ENCODE measurements at regions not wholly inside any gene's neighbourhood (a gene's known extent, or its start where the extent isn't known, plus 50 kb on each side); places are given as distances from the start of the nearest gene placed in this dataset.

DNA sequence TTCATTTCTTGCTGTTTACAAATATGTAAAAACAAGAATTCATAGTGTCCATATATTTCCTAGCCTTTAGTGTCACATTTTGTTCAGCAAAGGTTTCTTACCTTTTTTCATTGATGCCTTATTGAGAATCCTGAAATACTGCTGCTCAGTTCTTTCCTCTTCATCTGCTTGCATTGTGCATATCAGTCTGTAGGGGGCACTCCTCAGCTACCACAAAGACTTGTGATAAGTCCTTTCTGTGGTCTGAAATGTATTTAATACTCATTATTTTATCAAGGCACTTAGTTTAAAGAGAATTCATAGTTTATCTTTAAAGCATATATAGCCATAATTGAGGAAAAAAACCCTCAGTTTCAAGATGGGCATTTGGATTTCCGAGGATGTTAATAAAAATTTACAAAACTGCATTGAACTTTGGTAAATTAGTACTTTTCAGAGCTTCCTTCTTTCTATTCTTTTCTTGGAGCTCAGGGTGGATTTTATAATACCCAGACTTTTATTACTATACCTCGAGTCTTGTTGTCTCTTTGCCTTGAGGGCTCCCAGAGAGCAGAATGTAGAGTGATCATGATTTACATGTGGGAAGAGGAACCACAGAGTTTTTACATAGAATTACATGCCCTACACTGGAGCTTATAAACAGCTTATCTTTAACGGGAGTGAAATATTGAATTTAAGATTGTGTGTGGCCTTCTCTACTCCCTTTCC is 570.1 kb downstream of the PLCL1 start:
- CTCF ChIA-PET, result interaction anchor here (0.6 to 1.0 kb wide), 3 partner anchors 24 to 1468 kb away, joined by 3 read pairs; no protein-coding TSS in a partner anchor

DNA sequence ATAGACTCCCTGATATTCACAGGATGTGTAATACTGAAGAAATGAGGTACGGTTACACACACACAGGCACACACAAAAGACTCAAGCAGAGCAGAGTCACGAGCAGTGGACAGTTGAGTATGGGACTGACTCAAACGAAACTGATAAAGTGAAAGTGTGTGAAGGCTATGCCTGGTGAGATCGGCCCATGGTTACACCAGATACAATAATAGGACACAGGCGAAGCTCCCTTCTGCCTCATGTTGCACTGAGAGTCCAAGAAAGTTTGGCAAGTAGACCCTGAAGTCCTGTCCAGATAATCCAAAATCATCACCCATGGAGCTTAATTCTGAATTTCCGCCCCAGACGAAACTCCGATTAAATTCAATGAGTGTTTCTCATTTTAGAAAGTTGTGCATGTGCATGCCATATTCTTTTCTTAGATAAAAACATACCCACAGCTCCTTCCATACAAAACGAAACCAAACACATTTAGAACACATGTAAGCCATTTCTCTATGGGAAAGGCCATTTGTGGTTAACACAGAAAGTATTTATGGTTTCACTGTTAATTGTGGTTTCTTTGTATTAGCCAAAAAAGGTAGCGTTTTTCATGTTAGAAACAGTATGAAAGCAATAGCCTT is 567.6 kb downstream of the PLCL1 start:
- Histone ChIP-seq H3K4me3 (ENCODE audit: control insufficient read depth in 1 of 7, extremely low read depth in 1 of 7, insufficient read depth in 4 of 7, low read depth in 2 of 7, low read length in 6 of 7) (no peak overlapping the region), H3K27me3 (replicated peaks in 2 of 5; ENCODE audit: control insufficient read depth in 4 of 5, insufficient read depth in 5 of 5, low read length in 4 of 5) (peaks cover 3 to 13% (median 4%) of the 10 kb centered on the region in 5 experiments), H3K36me3 (ENCODE audit: control insufficient read depth in 4 of 4, insufficient read depth in 4 of 4, low read length in 3 of 4) (no peaks in the 10 kb centered on the region), H3K9me3 (ENCODE audit: control extremely low read depth in 1 of 5, control insufficient read depth in 4 of 5, insufficient read depth in 2 of 5, low read depth in 1 of 5, low read length in 4 of 5) (no peaks in the 10 kb centered on the region), H3K27ac (ENCODE audit: insufficient read depth in 1 of 2, low read depth in 1 of 2, low read length in 2 of 2, poor library complexity in 1 of 2, severe bottlenecking in 2 of 2) (no peak overlapping the region), H3K4me1 (ENCODE audit: control extremely low read depth in 1 of 4, control insufficient read depth in 4 of 4, insufficient read depth in 4 of 4, low read length in 3 of 4) (peaks cover 0 to 6% (median 4%) of the 10 kb centered on the region in 4 experiments)
- ChIA-PET POLR2A (no interaction called here), CTCF (interaction anchor here (1.2 kb wide), 1 partner anchor 58 kb away, joined by 3 read pairs; no protein-coding TSS in a partner anchor)
- WGBS (ENCODE audit: insufficient coverage), result 95% methylated on average over 4 of the region's 10 CpGs
- peak in 2 of 3 donors; percentile 43 to 60 for DNase-seq

More for the DNA sequence above, 570.1 kb downstream of the PLCL1 start:
- Histone ChIP-seq H3K36me3 (ENCODE audit: control insufficient read depth in 4 of 4, insufficient read depth in 4 of 4, low read length in 3 of 4) (no peaks in the 10 kb centered on the region), H3K27ac (ENCODE audit: insufficient read depth in 1 of 2, low read depth in 1 of 2, low read length in 2 of 2, poor library complexity in 1 of 2, severe bottlenecking in 2 of 2) (no peak overlapping the region), H3K4me3 (ENCODE audit: control insufficient read depth in 1 of 7, extremely low read depth in 1 of 7, insufficient read depth in 4 of 7, low read depth in 2 of 7, low read length in 6 of 7) (no peak overlapping the region), H3K9me3 (ENCODE audit: control extremely low read depth in 1 of 5, control insufficient read depth in 4 of 5, insufficient read depth in 2 of 5, low read depth in 1 of 5, low read length in 4 of 5) (no peaks in the 10 kb centered on the region), H3K4me1 (ENCODE audit: control extremely low read depth in 1 of 4, control insufficient read depth in 4 of 4, insufficient read depth in 4 of 4, low read length in 3 of 4) (peaks cover 0 to 6% (median 4%) of the 10 kb centered on the region in 4 experiments), H3K27me3 (replicated peaks in 2 of 5; ENCODE audit: control insufficient read depth in 4 of 5, insufficient read depth in 5 of 5, low read length in 4 of 5) (peaks cover 3 to 13% (median 4%) of the 10 kb centered on the region in 5 experiments)
- POLR2A ChIA-PET, result interaction anchor here (0.6 kb wide), 1 partner anchor 35 kb away, joined by 4 read pairs; no protein-coding TSS in a partner anchor
- no CpG with 5 or more reads among the region's 3 CpGs for WGBS (ENCODE audit: insufficient coverage)
- peak; percentile 39 to 60 (median 58) for DNase-seq

DNA sequence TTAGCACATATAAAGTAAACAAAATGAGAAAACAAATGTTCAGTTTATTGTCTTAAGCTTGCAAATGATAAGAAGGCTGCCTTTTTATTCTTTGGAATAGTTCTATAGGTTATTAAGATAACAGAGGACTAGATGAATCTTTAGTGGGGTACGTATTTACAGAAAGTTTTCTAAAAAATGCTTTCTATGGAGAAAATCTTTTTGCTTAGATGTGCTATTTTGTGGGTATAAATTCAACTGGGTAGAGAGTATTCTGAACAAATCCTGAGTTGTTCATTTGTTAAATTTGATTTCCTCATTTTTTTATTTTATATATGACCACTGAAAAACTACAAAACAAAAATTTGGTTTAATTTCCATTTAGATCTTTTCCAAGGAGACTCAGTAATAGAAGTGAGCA is 566.9 kb downstream of the PLCL1 start:
- ChIA-PET CTCF (interaction anchor here (1.2 kb wide), 1 partner anchor 57 kb away, joined by 3 read pairs; no protein-coding TSS in a partner anchor), POLR2A (no interaction called here)
- H3K4me3 ChIP-seq (ENCODE audit: control insufficient read depth in 1 of 7, extremely low read depth in 1 of 7, insufficient read depth in 4 of 7, low read depth in 2 of 7, low read length in 6 of 7), result no peak overlapping the region
- no peak for DNase-seq
- no peaks in the 10 kb centered on the region for H3K36me3 ChIP-seq (ENCODE audit: control insufficient read depth in 4 of 4, insufficient read depth in 4 of 4, low read length in 3 of 4)
- peaks cover 3 to 13% (median 3%) of the 10 kb centered on the region in 5 experiments for H3K27me3 ChIP-seq (replicated peaks in 2 of 5; ENCODE audit: control insufficient read depth in 4 of 5, insufficient read depth in 5 of 5, low read length in 4 of 5)
- no CpG with 5 or more reads among the region's 1 CpG for WGBS (ENCODE audit: insufficient coverage)
- H3K27ac ChIP-seq (ENCODE audit: insufficient read depth in 1 of 2, low read depth in 1 of 2, low read length in 2 of 2, poor library complexity in 1 of 2, severe bottlenecking in 2 of 2), result no peak overlapping the region
- no peaks in the 10 kb centered on the region for H3K9me3 ChIP-seq (ENCODE audit: control extremely low read depth in 1 of 5, control insufficient read depth in 4 of 5, insufficient read depth in 2 of 5, low read depth in 1 of 5, low read length in 4 of 5)
- H3K4me1 ChIP-seq (ENCODE audit: control extremely low read depth in 1 of 4, control insufficient read depth in 4 of 4, insufficient read depth in 4 of 4, low read length in 3 of 4), result peaks cover 0 to 6% (median 4%) of the 10 kb centered on the region in 4 experiments

DNA sequence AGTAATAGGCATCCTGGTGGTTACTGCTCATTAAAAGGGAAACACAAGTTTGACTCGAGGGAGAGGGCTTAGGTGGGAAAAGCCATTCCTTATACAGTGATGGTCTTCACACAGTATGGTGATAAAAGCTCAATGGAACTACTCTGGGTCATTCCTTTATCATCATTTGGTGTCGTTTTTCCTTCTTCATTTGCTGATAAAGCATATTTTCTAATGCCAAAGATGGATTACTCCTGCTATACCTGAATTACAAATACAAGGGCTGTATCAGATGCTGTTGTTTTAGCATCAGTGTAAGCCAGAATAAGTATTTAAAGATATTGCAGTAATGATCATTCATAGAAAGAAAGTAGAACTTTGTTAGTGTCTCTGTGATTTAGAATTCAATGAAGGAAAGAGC is 563.7 kb downstream of the PLCL1 start:
- ChIA-PET CTCF (no interaction called here), POLR2A (no interaction called here)
- Histone ChIP-seq H3K9me3 (ENCODE audit: control extremely low read depth in 1 of 5, control insufficient read depth in 4 of 5, insufficient read depth in 2 of 5, low read depth in 1 of 5, low read length in 4 of 5) (no peaks in the 10 kb centered on the region), H3K27me3 (replicated peaks in 2 of 5; ENCODE audit: control insufficient read depth in 4 of 5, insufficient read depth in 5 of 5, low read length in 4 of 5) (no peaks in the 10 kb centered on the region), H3K36me3 (ENCODE audit: control insufficient read depth in 4 of 4, insufficient read depth in 4 of 4, low read length in 3 of 4) (no peaks in the 10 kb centered on the region), H3K4me3 (ENCODE audit: control insufficient read depth in 1 of 7, extremely low read depth in 1 of 7, insufficient read depth in 4 of 7, low read depth in 2 of 7, low read length in 6 of 7) (no peak overlapping the region), H3K27ac (ENCODE audit: insufficient read depth in 1 of 2, low read depth in 1 of 2, low read length in 2 of 2, poor library complexity in 1 of 2, severe bottlenecking in 2 of 2) (no peak overlapping the region), H3K4me1 (ENCODE audit: control extremely low read depth in 1 of 4, control insufficient read depth in 4 of 4, insufficient read depth in 4 of 4, low read length in 3 of 4) (peaks cover 0 to 6% (median 4%) of the 10 kb centered on the region in 4 experiments)
- WGBS (ENCODE audit: insufficient coverage), result no CpG with 5 or more reads among the region's 2 CpGs
- no peak for DNase-seq

DNA sequence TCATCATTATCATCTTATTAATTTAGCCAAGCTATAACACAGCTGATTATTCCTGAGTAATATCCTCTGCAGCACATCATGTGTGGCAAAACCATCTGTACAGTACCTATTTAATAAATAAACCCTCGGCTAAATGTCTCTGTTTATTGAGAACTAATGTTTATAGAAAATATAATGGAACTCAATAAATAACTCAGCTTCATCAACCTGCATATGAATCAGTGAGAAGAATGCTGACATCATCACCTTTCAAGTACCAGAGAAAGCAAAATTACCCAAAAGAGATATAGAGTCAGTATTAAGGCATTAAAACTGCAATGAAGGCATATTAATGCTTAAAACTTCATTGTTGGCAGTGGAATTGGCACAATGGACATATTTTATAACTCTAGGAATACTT is 558.3 kb downstream of the PLCL1 start:
- Histone ChIP-seq H3K9me3 (ENCODE audit: control extremely low read depth in 1 of 5, control insufficient read depth in 4 of 5, insufficient read depth in 2 of 5, low read depth in 1 of 5, low read length in 4 of 5) (no peaks in the 10 kb centered on the region), H3K27ac (ENCODE audit: insufficient read depth in 1 of 2, low read depth in 1 of 2, low read length in 2 of 2, poor library complexity in 1 of 2, severe bottlenecking in 2 of 2) (no peak overlapping the region), H3K4me3 (ENCODE audit: control insufficient read depth in 1 of 7, extremely low read depth in 1 of 7, insufficient read depth in 4 of 7, low read depth in 2 of 7, low read length in 6 of 7) (no peak overlapping the region), H3K36me3 (ENCODE audit: control insufficient read depth in 4 of 4, insufficient read depth in 4 of 4, low read length in 3 of 4) (no peaks in the 10 kb centered on the region), H3K27me3 (replicated peaks in 2 of 5; ENCODE audit: control insufficient read depth in 4 of 5, insufficient read depth in 5 of 5, low read length in 4 of 5) (peaks cover 0 to 4% (median 0%) of the 10 kb centered on the region in 5 experiments), H3K4me1 (ENCODE audit: control extremely low read depth in 1 of 4, control insufficient read depth in 4 of 4, insufficient read depth in 4 of 4, low read length in 3 of 4) (no peaks in the 10 kb centered on the region)
- no peak for DNase-seq
- WGBS (ENCODE audit: insufficient coverage), result no CpG with 5 or more reads among the region's 1 CpG
- ChIA-PET CTCF (no interaction called here), POLR2A (no interaction called here)

GRCh38 chr2:198359308-198359707 is 554.9 kb downstream of the PLCL1 start:
- POLR2A ChIA-PET, result no interaction called here
- peaks cover 0 to 13% (median 4%) of the 10 kb centered on the region in 5 experiments for H3K27me3 ChIP-seq (replicated peaks in 2 of 5; ENCODE audit: control insufficient read depth in 4 of 5, insufficient read depth in 5 of 5, low read length in 4 of 5)
- DNase-seq, result no peak
- H3K36me3 ChIP-seq (ENCODE audit: control insufficient read depth in 4 of 4, insufficient read depth in 4 of 4, low read length in 3 of 4), result no peaks in the 10 kb centered on the region
- no peak overlapping the region for H3K4me3 ChIP-seq (ENCODE audit: control insufficient read depth in 1 of 7, extremely low read depth in 1 of 7, insufficient read depth in 4 of 7, low read depth in 2 of 7, low read length in 6 of 7)
- no peak overlapping the region for H3K27ac ChIP-seq (ENCODE audit: insufficient read depth in 1 of 2, low read depth in 1 of 2, low read length in 2 of 2, poor library complexity in 1 of 2, severe bottlenecking in 2 of 2)
- H3K4me1 ChIP-seq (ENCODE audit: control extremely low read depth in 1 of 4, control insufficient read depth in 4 of 4, insufficient read depth in 4 of 4, low read length in 3 of 4), result no peaks in the 10 kb centered on the region
- 100% methylated on average over 2 of the region's 5 CpGs for WGBS (ENCODE audit: insufficient coverage)
- no peaks in the 10 kb centered on the region for H3K9me3 ChIP-seq (ENCODE audit: control extremely low read depth in 1 of 5, control insufficient read depth in 4 of 5, insufficient read depth in 2 of 5, low read depth in 1 of 5, low read length in 4 of 5)
- CTCF ChIA-PET, result interaction anchor here (1.4 kb wide), 1 partner anchor 9 kb away, joined by 4 read pairs; no protein-coding TSS in a partner anchor

DNA sequence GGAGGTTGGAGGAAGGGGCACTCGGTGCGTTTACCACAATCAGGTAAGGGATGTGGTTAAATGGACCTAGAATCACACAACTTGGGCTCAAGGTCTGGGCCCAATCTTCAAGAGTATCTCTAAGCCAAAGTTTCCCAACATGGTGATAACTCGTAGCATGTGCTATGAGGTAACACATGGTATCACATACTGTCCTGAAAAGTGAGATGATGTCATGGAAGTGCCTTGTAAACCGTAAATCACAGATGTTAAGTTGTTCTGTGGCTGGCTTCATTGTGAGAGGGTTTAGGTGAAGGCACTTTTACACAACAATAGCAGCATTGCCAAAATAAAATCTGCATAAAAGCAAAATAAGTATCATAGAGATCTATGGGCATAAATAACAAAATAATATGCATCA is 551.8 kb downstream of the PLCL1 start:
- Histone ChIP-seq H3K4me3 (ENCODE audit: control insufficient read depth in 1 of 7, extremely low read depth in 1 of 7, insufficient read depth in 4 of 7, low read depth in 2 of 7, low read length in 6 of 7) (no peak overlapping the region), H3K36me3 (ENCODE audit: control insufficient read depth in 4 of 4, insufficient read depth in 4 of 4, low read length in 3 of 4) (no peaks in the 10 kb centered on the region), H3K9me3 (ENCODE audit: control extremely low read depth in 1 of 5, control insufficient read depth in 4 of 5, insufficient read depth in 2 of 5, low read depth in 1 of 5, low read length in 4 of 5) (no peaks in the 10 kb centered on the region), H3K27me3 (replicated peaks in 2 of 5; ENCODE audit: control insufficient read depth in 4 of 5, insufficient read depth in 5 of 5, low read length in 4 of 5) (peaks cover 2 to 14% (median 5%) of the 10 kb centered on the region in 5 experiments), H3K4me1 (ENCODE audit: control extremely low read depth in 1 of 4, control insufficient read depth in 4 of 4, insufficient read depth in 4 of 4, low read length in 3 of 4) (no peaks in the 10 kb centered on the region), H3K27ac (ENCODE audit: insufficient read depth in 1 of 2, low read depth in 1 of 2, low read length in 2 of 2, poor library complexity in 1 of 2, severe bottlenecking in 2 of 2) (no peak overlapping the region)
- DNase-seq, result no peak
- 89% methylated on average over 3 of the region's 4 CpGs for WGBS (ENCODE audit: insufficient coverage)
- CTCF ChIA-PET, result no interaction called here
- POLR2A ChIA-PET, result no interaction called here

Measured in common myeloid progenitor, CD34-positive (primary cell).